SH-SY5Y (cell line): ENCODE measurements at regions not wholly inside any gene's neighbourhood (a gene's known extent, or its start where the extent isn't known, plus 50 kb on each side); places are given as distances from the start of the nearest gene placed in this dataset.

ENCODE experiments used
- GATA2 ChIP-seq: IDR thresholded peaks from 2 replicates; pipeline ENCODE4 v1.6.1; 2011; ENCODE audit warnings: mild to moderate bottlenecking, low read depth, low read length
- GATA3 ChIP-seq: IDR thresholded peaks from 2 replicates; pipeline ENCODE4 v1.6.1; 2011; ENCODE audit warnings: low read depth, mild to moderate bottlenecking, low read length, moderate library complexity

GRCh38 chr5:136600306-136600705, 235.0 kb upstream of the TRPC7 start:
- TF ChIP-seq GATA2: no peak
- TF ChIP-seq GATA3: no peak
